Fibroblast of the aortic adventitia (primary cell): ENCODE measurements at regions not wholly inside any gene's neighbourhood (a gene's known extent, or its start where the extent isn't known, plus 50 kb on each side); places are given as distances from the start of the nearest gene placed in this dataset. TPM values are rescaled to one million over a fixed set of nuclear protein-coding genes. Genes with fewer than 3 reads are reported as not detected.
"Not testable (repeated sequence)": the region's sequence is repeated elsewhere in the genome, so short reads cannot be mapped to it uniquely, and the experiment has no call there.

Experiments used
- DNase-seq: peaks from one replicate; pipeline ENCODE4 v3.0.0-alpha.2; 2010; ENCODE audit warnings: low read depth
- H3K4me3 ChIP-seq: 2 replicates; pipeline ENCODE4 v1.5.1; 2011; ENCODE audit warnings: low read depth, mild to moderate bottlenecking, control low read depth, low read length, moderate library complexity
- CTCF ChIP-seq: IDR thresholded peaks from 2 replicates; pipeline ENCODE4 v1.5.1; 2011; ENCODE audit warnings: mild to moderate bottlenecking, low read length, control low read depth, inconsistent platforms; ENCODE audit not compliant: insufficient read depth
- small RNA-seq: library from RNA; depleted of rRNA; stranded (forward); fragments of <200 nt; gene quantifications from one replicate; pipeline ENCODE3, GENCODE V24; 2012

- DNase-seq: no peak
- no peak for TF ChIP-seq CTCF
These were observed 305.0 kb downstream of the BCKDHB start for GRCh38 chr6:80411486-80411885.

GRCh38 chr6:80407976-80408375 lies 301.5 kb downstream of the BCKDHB start:
- DNase-seq, H3K4me3 ChIP-seq: not testable (repeated sequence)

More at GRCh38 chr6:80411486-80411885, 305.0 kb downstream of the BCKDHB start:
- H3K4me3 ChIP-seq: no peak overlapping the region

- TF ChIP-seq CTCF: no peak
- no peak for DNase-seq
- no peak overlapping the region for H3K4me3 ChIP-seq
These were observed 298.4 kb downstream of the BCKDHB start for GRCh38 chr6:80404889-80405288.

- DNase-seq: no peak
- TF ChIP-seq CTCF: no peak
- no peak overlapping the region for H3K4me3 ChIP-seq
These were observed 296.9 kb downstream of the BCKDHB start for GRCh38 chr6:80403365-80403764.

- peak; percentile 17 for DNase-seq
- no peak overlapping the region for H3K4me3 ChIP-seq
- no peak for TF ChIP-seq CTCF
These were observed 295.8 kb downstream of the BCKDHB start for GRCh38 chr6:80402266-80402665.

Small RNAs in the stretch of these regions (small RNA-seq; reads per million reads assigned to genes)
- gene AL596028.1: not detected
- not detected for gene RNA5SP210
